Stomach (tissue), 8 donors: ENCODE measurements at regions not wholly inside any gene's neighbourhood (a gene's known extent, or its start where the extent isn't known, plus 50 kb on each side); places are given as distances from the start of the nearest gene placed in this dataset.
A peak's percentile ranks its signal among the peaks of the same experiment; 100 is the strongest.
"Not testable (repeated sequence)": the region's sequence is repeated elsewhere in the genome, so short reads cannot be mapped to it uniquely, and the experiment has no call there.

Source experiments
- DNase-seq, 2 donors: peaks; one replicate each; pipeline versions ENCODE4 v3.0.0 to v3.0.0-alpha.2; 2013 to 2019
- H3K27ac ChIP-seq, 5 donors: fragments of 200-600 bp in 4 of 5; sonication (generic) in 4 of 5; one replicate each; pipeline ENCODE4 v1.5.1; 2013 to 2019; ENCODE audit warnings: mild to moderate bottlenecking in 1 of 5, moderate library complexity in 1 of 5
- H3K27me3 ChIP-seq, 3 donors: fragments of 200-600 bp; sonication (generic); one replicate each; pipeline ENCODE4 v1.5.1; 2017 to 2019; ENCODE audit warnings: mixed run types in 1 of 3
- H3K36me3 ChIP-seq, 4 donors: fragments of 200-600 bp; sonication (generic); 1 replicate in 3 of 4; 2 replicates in 1 of 4; pipeline ENCODE4 v1.5.1; 2016 to 2019
- H3K4me1 ChIP-seq, 4 donors: fragments of 200-600 bp; sonication (generic); one replicate each; pipeline ENCODE4 v1.5.1; 2016 to 2019
- H3K4me3 ChIP-seq, 4 donors: fragments of 200-600 bp; sonication (generic) in 3 of 4; one replicate each; pipeline ENCODE4 v1.5.1; 2016 to 2019; ENCODE audit warnings: mild to moderate bottlenecking in 1 of 4
- H3K9me3 ChIP-seq, 4 donors: fragments of 200-600 bp; sonication (generic); one replicate each; pipeline ENCODE4 v1.5.1; 2016 to 2019
- EP300 ChIP-seq: sonication (generic); formaldehyde crosslinking; IDR thresholded peaks from one replicate; pipeline ENCODE4 v1.6.1; 2017; ENCODE audit warnings: antibody characterized with exemption
- POLR2A ChIP-seq, 4 donors: fragments of 450-650 bp; IDR thresholded peaks; one replicate each; pipeline ENCODE4 v1.6.1; 2016; ENCODE audit warnings: antibody characterized with exemption in 4 of 4, control low read depth in 2 of 4, mild to moderate bottlenecking in 1 of 4, moderate library complexity in 1 of 4
- POLR2AphosphoS5 ChIP-seq, 3 donors: sonication (generic); formaldehyde crosslinking; IDR thresholded peaks; one replicate each; pipeline ENCODE4 v1.6.1; 2016; ENCODE audit warnings: antibody characterized with exemption in 3 of 3
- WGBS, 5 donors: extraction: QIAGEN DNeasy Blood & Tissue Kit in 3 of 5; methylation state at CpG; one replicate each; pipeline versions ENCODE4 v1.1.5 to v1.1.7; 2013 to 2018; 5-methylcytosine and 5-hydroxymethylcytosine counted together
- intact Hi-C: fragments of 100-400 bp; cut with DNase I; formaldehyde crosslinking; loops from one replicate; pipeline ENCODE4 v1.15.1; 2023; ENCODE audit warnings: low total_unique reads
- TF ChIP-seq, protein P1 (sequence below), 7 experiments: fragments of 450-650 bp in 4 of 7; fragments of 200-600 bp in 3 of 7; sonication (generic) in 3 of 7; IDR thresholded peaks; one replicate each; pipeline ENCODE4 v1.5.1; 2016 to 2019; ENCODE audit warnings: antibody characterized with exemption in 7 of 7, control low read depth in 2 of 7, mild to moderate bottlenecking in 1 of 7
- donor health status: healthy with polysubstance abuse.
- donor health status: Bipolar disorder and iron deficiency.
- donor health status: healthy.

DNA sequence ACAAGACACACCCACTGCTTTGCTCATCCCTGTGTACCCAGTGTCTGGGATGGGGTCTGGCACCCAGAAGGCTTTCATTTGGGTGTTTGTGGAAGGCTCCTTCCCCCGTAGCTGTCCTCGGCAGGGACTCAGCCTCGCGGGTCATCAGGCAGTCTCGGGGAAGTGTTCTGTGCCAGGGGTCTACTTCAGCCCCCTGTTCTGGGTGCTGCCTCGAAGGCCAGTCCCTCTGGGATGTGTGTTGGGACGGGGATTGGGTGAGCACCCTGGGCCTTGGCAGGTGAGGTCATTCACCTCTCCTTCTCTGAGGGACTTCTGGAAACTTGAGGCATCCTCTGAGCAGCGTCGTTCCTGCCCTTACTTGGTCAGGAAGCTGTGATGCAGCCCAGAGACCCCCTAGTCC, 65.5 kb downstream of the RPUSD4 start:
- peaks cover 0 to 3% (median 0%) of the 10 kb centered on the region in 3 donors for H3K27me3 ChIP-seq
- no peak overlapping the region for H3K4me3 ChIP-seq
- H3K27ac ChIP-seq = no peak overlapping the region
- TF ChIP-seq POLR2A (IDR thresholded peaks at IDR 0.05) (no peak), EP300 (no peak), POLR2AphosphoS5 (IDR thresholded peaks at IDR 0.05) (no peak)
- TF ChIP-seq, protein P1, sequence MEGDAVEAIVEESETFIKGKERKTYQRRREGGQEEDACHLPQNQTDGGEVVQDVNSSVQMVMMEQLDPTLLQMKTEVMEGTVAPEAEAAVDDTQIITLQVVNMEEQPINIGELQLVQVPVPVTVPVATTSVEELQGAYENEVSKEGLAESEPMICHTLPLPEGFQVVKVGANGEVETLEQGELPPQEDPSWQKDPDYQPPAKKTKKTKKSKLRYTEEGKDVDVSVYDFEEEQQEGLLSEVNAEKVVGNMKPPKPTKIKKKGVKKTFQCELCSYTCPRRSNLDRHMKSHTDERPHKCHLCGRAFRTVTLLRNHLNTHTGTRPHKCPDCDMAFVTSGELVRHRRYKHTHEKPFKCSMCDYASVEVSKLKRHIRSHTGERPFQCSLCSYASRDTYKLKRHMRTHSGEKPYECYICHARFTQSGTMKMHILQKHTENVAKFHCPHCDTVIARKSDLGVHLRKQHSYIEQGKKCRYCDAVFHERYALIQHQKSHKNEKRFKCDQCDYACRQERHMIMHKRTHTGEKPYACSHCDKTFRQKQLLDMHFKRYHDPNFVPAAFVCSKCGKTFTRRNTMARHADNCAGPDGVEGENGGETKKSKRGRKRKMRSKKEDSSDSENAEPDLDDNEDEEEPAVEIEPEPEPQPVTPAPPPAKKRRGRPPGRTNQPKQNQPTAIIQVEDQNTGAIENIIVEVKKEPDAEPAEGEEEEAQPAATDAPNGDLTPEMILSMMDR (IDR thresholded peaks at IDR 0.05) = no peak
- no peaks in the 10 kb centered on the region for H3K36me3 ChIP-seq
- H3K9me3 ChIP-seq = no peaks in the 10 kb centered on the region
- WGBS, 5 donors = 70 to 83% (median 80%) methylated on average over 9 of the region's 9 CpGs
- DNase-seq = no peak
- intact Hi-C loops = no loop called here
- peaks cover 4 to 27% (median 13%) of the 10 kb centered on the region in 4 donors for H3K4me1 ChIP-seq

DNA sequence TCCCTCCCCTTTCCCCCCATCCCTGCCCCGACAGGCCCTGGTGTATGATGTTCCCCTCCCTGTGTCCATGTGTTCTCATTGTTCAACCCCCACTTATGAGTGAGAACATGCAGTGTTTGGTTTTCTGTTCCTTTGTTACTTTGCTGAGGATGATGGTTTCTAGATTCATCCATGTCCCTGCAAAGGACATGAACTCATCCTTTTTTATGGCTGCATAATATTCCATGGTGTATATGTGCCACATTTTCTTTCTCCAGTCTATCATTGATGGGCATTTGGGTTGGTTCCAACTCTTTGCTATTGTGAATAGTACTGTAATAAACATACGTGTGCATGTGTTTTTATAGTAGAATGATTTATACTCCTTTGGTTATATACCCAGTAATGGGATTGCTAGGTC, 68.0 kb downstream of the RPUSD4 start:
- H3K4me1 ChIP-seq = peaks cover 17 to 51% (median 36%) of the 10 kb centered on the region in 4 donors
- H3K27ac ChIP-seq, DNase-seq, H3K4me3 ChIP-seq, H3K36me3 ChIP-seq, intact Hi-C loops, H3K9me3 ChIP-seq: not testable (repeated sequence)
- 62 to 89% (median 83%) methylated on average over 2 of the region's 2 CpGs for WGBS, 5 donors
- peaks cover 0 to 11% (median 8%) of the 10 kb centered on the region in 3 donors for H3K27me3 ChIP-seq

DNA sequence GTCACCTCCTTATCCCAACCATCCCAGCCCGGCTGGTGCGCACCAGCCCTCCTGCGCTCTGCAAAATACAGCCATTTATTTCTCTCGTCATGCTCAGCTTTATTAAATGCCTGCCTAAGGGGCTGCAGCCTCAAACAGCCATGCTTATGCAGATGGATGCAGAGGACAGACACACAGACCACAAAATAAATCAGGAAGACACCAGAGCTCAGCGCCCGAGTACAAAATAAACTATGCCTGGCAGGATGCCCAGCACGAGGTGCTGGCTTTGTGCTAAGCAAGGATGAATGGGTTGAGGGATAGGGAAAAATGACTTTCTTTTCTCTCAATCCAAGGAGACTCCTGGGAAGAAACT, 70.5 kb downstream of the RPUSD4 start:
- DNase-seq = peak; percentile 62 to 83
- Histone ChIP-seq H3K4me1 (peaks cover 17 to 56% (median 37%) of the 10 kb centered on the region in 4 donors), H3K4me3 (no peak overlapping the region), H3K27me3 (peaks cover 0 to 17% (median 8%) of the 10 kb centered on the region in 3 donors), H3K36me3 (no peaks in the 10 kb centered on the region), H3K27ac (peak overlapping the region in 3 of 5 donors; percentile 4 to 81 (median 75)), H3K9me3 (no peaks in the 10 kb centered on the region)
- intact Hi-C loops = no loop called here
- WGBS, 5 donors = 11 to 29% (median 17%) methylated on average over 7 of the region's 7 CpGs
- TF ChIP-seq POLR2AphosphoS5 (IDR thresholded peaks at IDR 0.05) = peak in 1 of 3 donors; percentile 17
- TF ChIP-seq, protein P1 (IDR thresholded peaks at IDR 0.05) = no peak

DNA sequence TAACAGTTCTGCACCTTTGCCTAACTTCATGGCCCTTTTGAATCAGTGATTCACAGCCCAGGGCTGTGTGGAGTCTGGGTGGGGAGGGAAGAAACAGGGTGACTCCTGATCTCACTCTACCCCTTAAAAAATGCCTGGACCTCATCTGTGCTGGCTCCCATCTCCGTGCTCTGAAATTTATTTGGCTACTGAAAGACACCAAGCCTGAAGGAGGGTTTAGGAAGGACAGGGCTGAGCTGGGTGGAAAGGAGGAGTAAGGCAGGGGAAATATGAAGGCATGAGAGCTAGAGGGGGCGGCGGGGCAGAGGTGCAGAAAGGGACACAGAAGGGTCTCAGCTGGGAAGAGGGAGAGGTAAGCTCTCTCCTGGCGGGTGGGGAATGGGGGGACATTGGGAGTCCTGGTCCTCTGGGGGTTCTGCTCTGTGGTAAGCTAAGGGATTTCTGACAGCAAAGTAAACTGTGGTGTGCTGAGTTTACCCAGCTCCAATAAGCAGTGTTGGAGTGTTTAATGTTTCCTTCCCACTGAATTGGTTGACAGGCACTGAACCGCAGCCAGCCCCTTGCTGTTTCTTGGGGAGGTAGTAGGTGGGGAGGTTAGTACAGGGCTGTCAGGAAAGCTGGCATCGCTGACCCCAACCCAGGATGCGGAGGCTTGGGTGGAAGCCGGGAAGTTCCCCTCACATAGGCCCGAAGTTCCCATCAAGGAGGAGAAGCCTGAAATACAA, 71.1 kb downstream of the RPUSD4 start:
- Histone ChIP-seq H3K4me1 (peaks cover 17 to 61% (median 40%) of the 10 kb centered on the region in 4 donors), H3K4me3 (no peak overlapping the region), H3K27me3 (peaks cover 0 to 17% (median 8%) of the 10 kb centered on the region in 3 donors), H3K9me3 (no peaks in the 10 kb centered on the region), H3K27ac (peak overlapping the region in 4 of 5 donors; percentile 4 to 81 (median 48)), H3K36me3 (no peaks in the 10 kb centered on the region)
- DNase-seq = peak in 1 of 2 donors; percentile 59
- WGBS, 5 donors = 43 to 63% (median 56%) methylated on average over 7 to 9 of the region's 9 CpGs
- intact Hi-C loops = no loop called here
- TF ChIP-seq, protein P1 (IDR thresholded peaks at IDR 0.05) = no peak
- TF ChIP-seq POLR2A (IDR thresholded peaks at IDR 0.05) (no peak), POLR2AphosphoS5 (IDR thresholded peaks at IDR 0.05) (no peak), EP300 (no peak)
